Ovary (tissue), 7 donors: ENCODE measurements at regions not wholly inside any gene's neighbourhood (a gene's known extent, or its start where the extent isn't known, plus 50 kb on each side); places are given as distances from the start of the nearest gene placed in this dataset.

Experiments used
- DNase-seq, 5 donors: peaks; one replicate each; pipeline ENCODE4 v3.0.0-alpha.2; 2019 to 2020
- H3K27ac ChIP-seq, 2 donors: fragments of 200-600 bp; one replicate each; pipeline versions ENCODE4 v1.5.1 to v1.8.0; 2019 to 2022
- H3K27me3 ChIP-seq: fragments of 200-600 bp; one replicate; pipeline ENCODE4 v1.8.0; 2022
- H3K36me3 ChIP-seq: fragments of 200-600 bp; sonication (generic); one replicate; pipeline ENCODE4 v1.5.1; 2019
- H3K4me1 ChIP-seq: one replicate; pipeline ENCODE4 v1.8.1; 2013; ENCODE audit warnings: mild to moderate bottlenecking, moderate library complexity; ENCODE audit not compliant: insufficient read depth
- H3K4me3 ChIP-seq: fragments of 200-600 bp; sonication (generic); one replicate; pipeline ENCODE4 v1.5.1; 2017
- H3K9me3 ChIP-seq, 2 donors: fragments of 200-600 bp in 1 of 2; sonication (generic) in 1 of 2; one replicate each; pipeline versions ENCODE4 v1.5.1 to v1.8.1; 2013 to 2019; ENCODE audit warnings: mild to moderate bottlenecking in 1 of 2, moderate library complexity in 1 of 2
- EP300 ChIP-seq: sonication (generic); formaldehyde crosslinking; IDR thresholded peaks from one replicate; pipeline ENCODE4 v1.6.1; 2017; ENCODE audit warnings: antibody characterized with exemption
- POLR2A ChIP-seq: fragments of 450-650 bp; IDR thresholded peaks from one replicate; pipeline ENCODE4 v1.6.1; 2017; ENCODE audit warnings: antibody characterized with exemption, mild to moderate bottlenecking, moderate library complexity
- WGBS, 3 donors: extraction: QIAGEN DNeasy Blood & Tissue Kit in 1 of 3; methylation state at CpG; one replicate each; pipeline versions ENCODE4 v1.1.5 to v1.1.7; 2013 to 2017; 5-methylcytosine and 5-hydroxymethylcytosine counted together
- intact Hi-C, 4 donors: fragments of 100-400 bp; cut with DNase I; formaldehyde crosslinking; loops; one replicate each; pipeline versions ENCODE4 v1.11.0 to v1.15.1; 2022 to 2023
- TF ChIP-seq, protein P1 (sequence below), 3 donors: fragments of 450-650 bp in 2 of 3; fragments of 200-600 bp in 1 of 3; IDR thresholded peaks; one replicate each; pipeline versions ENCODE4 v1.5.1 to v1.8.0; 2016 to 2022; ENCODE audit warnings: antibody characterized with exemption in 3 of 3, mild to moderate bottlenecking in 1 of 3
- donor health status: DM: no; HTN: no; CAD: no; lungs with moderate emphysema.
- donor health status: DM: no; HTN: no; CAD: no.
- donor health status: Bipolar disorder and iron deficiency.
- donor health status: DM: no; HTN: no; CAD: no.
- donor health status: DM: yes; HTN: yes; CAD: no.

DNA sequence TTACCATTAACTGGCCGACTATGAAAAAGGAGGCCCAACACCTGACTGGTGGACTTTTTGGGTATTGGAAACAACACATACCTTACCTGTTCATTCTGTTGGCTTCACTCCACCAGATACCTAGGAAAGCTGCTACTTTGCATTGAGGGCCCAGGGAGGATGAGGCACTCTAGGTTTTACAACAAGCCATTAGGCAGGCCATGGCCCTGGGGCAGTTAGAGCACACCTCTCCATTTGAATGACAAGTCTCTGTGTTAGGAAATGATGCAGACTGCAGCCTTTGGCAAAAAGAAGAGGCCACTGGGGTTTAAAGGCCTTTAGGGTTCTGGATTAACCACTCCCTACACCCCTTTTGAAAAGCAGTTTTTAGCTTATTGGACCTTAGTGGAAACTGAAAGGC, 144.3 kb downstream of the OR2B2 start:
- Histone ChIP-seq H3K36me3 (no peaks in the 10 kb centered on the region), H3K27ac (no peak overlapping the region), H3K9me3 (no peaks in the 10 kb centered on the region), H3K4me1 (peaks cover 3% of the 10 kb centered on the region), H3K27me3 (no peaks in the 10 kb centered on the region), H3K4me3 (no peak overlapping the region)
- intact Hi-C loops, result loop anchor here in 1 of 4 donors (5.0 kb wide), 1 partner anchor 129 kb away; no protein-coding TSS in a partner anchor
- 89 to 100% (median 100%) methylated on average over 1 of the region's 1 CpG for WGBS, 3 donors
- DNase-seq, result no peak
- TF ChIP-seq EP300, result no peak
- TF ChIP-seq POLR2A, result no peak
- TF ChIP-seq, protein P1, sequence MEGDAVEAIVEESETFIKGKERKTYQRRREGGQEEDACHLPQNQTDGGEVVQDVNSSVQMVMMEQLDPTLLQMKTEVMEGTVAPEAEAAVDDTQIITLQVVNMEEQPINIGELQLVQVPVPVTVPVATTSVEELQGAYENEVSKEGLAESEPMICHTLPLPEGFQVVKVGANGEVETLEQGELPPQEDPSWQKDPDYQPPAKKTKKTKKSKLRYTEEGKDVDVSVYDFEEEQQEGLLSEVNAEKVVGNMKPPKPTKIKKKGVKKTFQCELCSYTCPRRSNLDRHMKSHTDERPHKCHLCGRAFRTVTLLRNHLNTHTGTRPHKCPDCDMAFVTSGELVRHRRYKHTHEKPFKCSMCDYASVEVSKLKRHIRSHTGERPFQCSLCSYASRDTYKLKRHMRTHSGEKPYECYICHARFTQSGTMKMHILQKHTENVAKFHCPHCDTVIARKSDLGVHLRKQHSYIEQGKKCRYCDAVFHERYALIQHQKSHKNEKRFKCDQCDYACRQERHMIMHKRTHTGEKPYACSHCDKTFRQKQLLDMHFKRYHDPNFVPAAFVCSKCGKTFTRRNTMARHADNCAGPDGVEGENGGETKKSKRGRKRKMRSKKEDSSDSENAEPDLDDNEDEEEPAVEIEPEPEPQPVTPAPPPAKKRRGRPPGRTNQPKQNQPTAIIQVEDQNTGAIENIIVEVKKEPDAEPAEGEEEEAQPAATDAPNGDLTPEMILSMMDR (IDR thresholded peaks at IDR 0.05), result no peak

DNA sequence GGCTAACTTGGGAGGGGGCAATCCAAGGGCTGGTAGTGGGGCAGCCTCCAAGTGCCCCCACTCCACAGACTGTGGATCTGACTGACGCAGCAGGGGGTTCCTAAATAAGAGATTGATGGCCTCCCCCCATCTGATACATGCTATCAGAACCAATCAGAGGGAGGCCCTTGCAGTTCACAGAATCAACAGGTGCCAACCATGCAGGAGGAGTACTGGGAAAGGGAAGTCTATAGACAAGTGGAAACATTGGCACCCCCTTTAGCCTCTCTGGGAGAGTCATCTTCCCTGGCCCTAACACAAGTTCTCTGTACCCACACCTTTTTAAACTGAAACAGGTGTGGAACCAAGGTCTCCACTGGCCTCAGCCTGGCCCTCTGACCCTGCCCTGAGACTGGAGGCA, 145.8 kb downstream of the OR2B2 start:
- TF ChIP-seq EP300, result no peak
- 86 to 95% (median 88%) methylated on average over 1 of the region's 1 CpG for WGBS, 3 donors

DNA sequence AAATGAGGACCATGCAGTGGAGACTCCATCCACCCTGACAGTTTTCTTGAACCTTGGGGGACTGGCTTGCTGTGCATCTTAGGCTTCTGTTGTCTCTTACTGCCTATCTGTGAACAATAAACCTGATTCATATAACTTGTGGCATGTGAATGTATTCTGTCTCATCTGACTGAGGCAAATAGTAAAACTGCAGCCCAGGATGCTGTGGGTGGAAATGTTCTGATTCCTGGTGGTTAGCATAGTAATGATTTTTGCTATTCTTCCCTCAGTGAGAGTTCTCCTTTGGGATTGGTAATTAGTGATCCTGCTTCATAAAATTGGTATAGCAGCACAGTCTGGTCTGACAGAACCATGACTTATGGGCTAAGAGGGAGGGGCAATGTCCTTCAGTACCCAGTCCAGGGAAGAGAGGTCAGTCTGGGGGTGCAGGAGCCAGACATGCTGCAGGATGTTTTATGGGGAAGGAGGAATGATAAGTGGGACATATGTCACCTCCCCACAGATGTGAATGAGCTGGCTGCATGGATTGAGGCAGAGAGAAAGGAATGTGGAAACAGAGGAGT, 147.1 kb downstream of the OR2B2 start:
- DNase-seq, result no peak
- Histone ChIP-seq H3K27me3 (no peaks in the 10 kb centered on the region), H3K4me1 (no peaks in the 10 kb centered on the region), H3K9me3 (no peaks in the 10 kb centered on the region), H3K36me3 (no peaks in the 10 kb centered on the region), H3K4me3 (no peak overlapping the region), H3K27ac (no peak overlapping the region)
- intact Hi-C loops, result loop anchor here in 1 of 4 donors (5.0 kb wide), 1 partner anchor 132 kb away; no protein-coding TSS in a partner anchor
- TF ChIP-seq, protein P1 (IDR thresholded peaks at IDR 0.05), result no peak
- TF ChIP-seq EP300 (no peak), POLR2A (no peak)

More for the DNA sequence above, 145.8 kb downstream of the OR2B2 start:
- Histone ChIP-seq H3K27me3 (no peaks in the 10 kb centered on the region), H3K9me3 (no peaks in the 10 kb centered on the region), H3K27ac (no peak overlapping the region), H3K4me3 (no peak overlapping the region), H3K4me1 (no peaks in the 10 kb centered on the region), H3K36me3 (no peaks in the 10 kb centered on the region)
- intact Hi-C loops, result loop anchor here in 1 of 4 donors (5.0 kb wide), 1 partner anchor 131 kb away; no protein-coding TSS in a partner anchor
- no peak for DNase-seq

DNA sequence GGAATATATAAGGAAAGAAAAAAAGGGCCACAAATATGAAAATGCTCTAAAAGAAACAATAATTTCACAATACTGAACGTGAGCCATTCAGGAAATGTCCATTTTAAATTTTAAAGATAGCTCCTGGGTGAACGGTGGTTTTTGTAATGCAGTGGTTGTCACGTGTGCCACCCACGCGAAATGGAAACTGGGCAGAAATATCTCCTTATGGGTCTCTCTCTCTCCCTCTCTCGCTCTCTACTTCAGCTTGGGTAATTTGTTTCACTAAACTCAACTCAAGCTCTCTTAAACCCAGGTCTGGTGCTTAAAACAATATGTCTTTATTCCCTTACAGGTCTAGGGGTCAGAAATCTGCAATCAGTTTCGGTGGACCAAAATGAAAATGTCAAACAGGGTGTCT, 150.8 kb downstream of the OR2B2 start:
- no peak for DNase-seq
- no peak overlapping the region for H3K27ac ChIP-seq
- peaks cover 3% of the 10 kb centered on the region for H3K4me1 ChIP-seq
- no peaks in the 10 kb centered on the region for H3K9me3 ChIP-seq
- no peaks in the 10 kb centered on the region for H3K27me3 ChIP-seq
- H3K36me3 ChIP-seq, result no peaks in the 10 kb centered on the region
- 65 to 71% (median 71%) methylated on average over 7 of the region's 7 CpGs for WGBS, 3 donors
- TF ChIP-seq, protein P1 (IDR thresholded peaks at IDR 0.05), result no peak
- TF ChIP-seq POLR2A (no peak), EP300 (no peak)
- no peak overlapping the region for H3K4me3 ChIP-seq
- intact Hi-C loops, result no loop called here

DNA sequence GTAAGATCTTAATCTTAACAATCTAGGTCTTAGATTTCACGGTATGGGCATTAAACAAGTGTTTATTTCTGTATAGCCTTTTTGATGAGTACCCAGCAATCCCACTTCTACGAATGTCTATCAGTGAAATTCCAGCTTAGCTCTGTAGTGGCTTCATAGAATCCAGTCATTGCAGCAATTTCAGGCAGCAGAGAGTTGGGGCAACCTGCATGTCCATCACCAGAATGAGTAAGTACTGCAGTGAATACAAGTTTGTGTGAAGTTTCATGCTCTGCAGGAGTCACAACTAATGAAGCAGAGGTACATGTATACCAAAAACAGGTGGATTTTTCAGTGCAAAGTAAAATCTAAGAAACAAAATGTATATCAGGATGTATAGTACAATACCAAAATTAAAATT, 151.7 kb downstream of the OR2B2 start:
- Histone ChIP-seq H3K27ac (no peak overlapping the region), H3K4me3 (no peak overlapping the region), H3K27me3 (no peaks in the 10 kb centered on the region), H3K9me3 (no peaks in the 10 kb centered on the region), H3K4me1 (peaks cover 3% of the 10 kb centered on the region), H3K36me3 (no peaks in the 10 kb centered on the region)
- WGBS, 3 donors, result 81 to 86% (median 85%) methylated on average over 2 of the region's 2 CpGs
- DNase-seq, result no peak
- intact Hi-C loops, result no loop called here
- TF ChIP-seq EP300 (no peak), POLR2A (no peak)
- TF ChIP-seq, protein P1 (IDR thresholded peaks at IDR 0.05), result no peak
